GM12801 (cell line): ENCODE measurements at regions not wholly inside any gene's neighbourhood (a gene's known extent, or its start where the extent isn't known, plus 50 kb on each side); places are given as distances from the start of the nearest gene placed in this dataset.

Experiments
- CTCF ChIP-seq: IDR thresholded peaks from one replicate; pipeline ENCODE4 v1.5.1; 2011; ENCODE audit warnings: control low read depth; ENCODE audit not compliant: insufficient read length; ENCODE audit errors: extremely low read depth

- no peak for TF ChIP-seq CTCF
These were observed 54.7 kb upstream of the CIBAR2 start for GRCh38 chr16:85166699-85167588.

- TF ChIP-seq CTCF = no peak
These were observed 55.6 kb upstream of the CIBAR2 start for GRCh38 chr16:85167589-85168537.

- TF ChIP-seq CTCF = no peak
These were observed 56.5 kb upstream of the CIBAR2 start for GRCh38 chr16:85168732-85169256.

- TF ChIP-seq CTCF = no peak
These were observed 57.2 kb upstream of the CIBAR2 start for GRCh38 chr16:85169333-85170065.

DNA sequence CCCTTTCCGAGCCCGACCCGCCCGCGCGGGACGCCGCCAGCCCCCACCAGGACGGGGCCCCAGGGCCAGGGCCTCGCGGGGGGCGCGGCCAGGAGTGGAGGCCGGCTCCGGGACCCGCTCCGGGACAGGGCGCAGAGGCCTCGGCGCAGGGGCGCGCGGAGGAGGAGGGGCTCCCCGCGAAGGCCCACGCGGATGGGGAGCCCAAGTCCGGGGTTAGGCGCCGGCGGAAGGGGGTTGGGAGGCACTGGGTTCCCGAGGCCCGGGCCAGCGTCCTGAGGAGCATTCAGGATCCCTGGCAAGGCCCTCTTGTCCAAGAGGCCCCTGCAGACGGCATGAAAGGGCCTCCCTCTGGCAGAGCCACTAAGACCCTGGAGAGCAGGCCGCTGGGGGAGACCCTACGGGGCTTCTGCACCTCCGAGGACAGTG lies 57.8 kb upstream of the CIBAR2 start:
- no peak for TF ChIP-seq CTCF

- TF ChIP-seq CTCF = no peak
These were observed 58.3 kb upstream of the CIBAR2 start for GRCh38 chr16:85170590-85171003.
